ENCODE measurements at regions not wholly inside any gene's neighbourhood (a gene's known extent, or its start where the extent isn't known, plus 50 kb on each side); places are given as distances from the start of the nearest gene placed in this dataset.

DNA sequence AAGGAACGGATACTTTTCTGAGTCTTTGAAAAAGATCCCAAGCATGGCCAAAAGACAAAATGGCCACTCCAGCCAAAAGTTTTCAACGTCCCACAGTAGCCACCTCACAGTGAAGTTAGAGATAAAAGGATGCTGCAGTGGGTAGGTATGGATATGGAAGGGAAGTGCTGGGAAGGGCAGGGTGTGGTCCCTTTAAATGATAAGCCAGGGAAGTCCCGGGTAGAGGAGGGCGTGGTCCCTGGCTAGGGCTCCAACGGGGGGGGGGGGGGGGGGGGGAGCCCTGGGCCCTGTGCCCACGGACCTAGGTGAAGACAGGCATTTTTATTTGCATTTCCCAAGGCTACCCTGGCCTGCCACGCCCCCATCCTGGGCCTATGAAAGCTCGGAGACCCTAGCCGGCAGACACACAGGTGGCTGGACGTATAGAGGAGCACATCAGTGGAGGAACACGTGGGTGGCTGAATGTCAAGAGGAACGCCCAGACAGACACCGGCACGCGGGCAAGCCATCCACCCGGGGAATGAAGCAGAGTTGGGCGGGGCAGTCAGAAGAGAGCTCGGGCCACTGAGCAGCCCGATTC is 306.7 kb downstream of the NFIB start:
- CTCF ChIA-PET: no interaction called here
- no peak for DNase-seq (ENCODE audit: low read depth, low spot score)
- POLR2A ChIA-PET: no interaction called here

DNA sequence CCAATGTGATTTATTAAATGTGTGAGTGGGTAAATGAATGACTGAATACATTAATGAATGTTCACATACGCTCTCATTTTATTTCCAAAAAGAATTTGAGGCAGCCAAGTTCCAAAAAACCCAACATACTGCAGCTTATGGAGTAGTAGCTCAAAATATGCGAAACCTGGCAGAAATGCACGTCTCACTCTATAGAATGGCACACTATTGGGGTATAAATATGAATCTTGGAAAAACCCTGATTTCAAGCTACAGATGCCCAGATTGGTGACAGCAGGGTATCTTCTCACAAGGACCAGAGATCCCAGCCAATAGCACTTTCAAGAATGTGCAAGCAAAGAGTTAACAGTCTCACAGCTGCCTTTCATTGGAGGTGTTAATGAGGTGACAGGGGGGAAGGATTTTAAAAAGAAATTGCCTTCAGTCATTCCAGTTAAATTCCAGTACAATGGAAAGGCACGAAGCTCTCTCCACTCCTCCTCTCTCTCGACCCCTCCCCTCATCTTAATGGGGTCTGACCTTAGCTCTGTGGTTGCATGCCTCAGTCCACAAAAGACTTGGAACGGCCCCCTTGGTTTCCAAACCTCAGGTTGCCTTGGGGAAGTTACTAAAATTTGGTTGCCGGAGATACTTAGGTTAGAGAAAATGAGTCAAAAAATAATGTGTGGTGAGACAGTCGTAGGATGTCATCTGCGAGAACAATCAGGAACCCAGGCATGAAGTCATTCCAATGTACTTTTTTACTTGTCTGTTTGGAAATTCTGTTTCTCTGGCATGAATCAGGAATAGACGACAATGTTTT is 307.4 kb downstream of the NFIB start:
- no peak for DNase-seq (ENCODE audit: low read depth, low spot score)
- H3K4me3 ChIP-seq (ENCODE audit: low read depth, low read length): no peak overlapping the region
- TF ChIP-seq CTCF (IDR thresholded peaks at IDR 0.05; ENCODE audit: insufficient read depth, low read length, missing control alignments): no peak
- ChIA-PET CTCF (interaction anchor here (0.9 kb wide), 1 partner anchor 181 kb away, joined by 3 read pairs; no protein-coding TSS in a partner anchor), POLR2A (no interaction called here)

More for the DNA sequence above, 306.7 kb downstream of the NFIB start:
- no peak overlapping the region for H3K4me3 ChIP-seq (ENCODE audit: low read depth, low read length)
- no peak for TF ChIP-seq CTCF (IDR thresholded peaks at IDR 0.05; ENCODE audit: insufficient read depth, low read length, missing control alignments)

GRCh38 chr9:14004110-14004509 is 309.8 kb downstream of the NFIB start:
- ChIA-PET POLR2A (interaction anchor here (0.6 kb wide), 1 partner anchor 12 kb away, joined by 6 read pairs; no protein-coding TSS in a partner anchor), CTCF (no interaction called here)
- no peak for DNase-seq (ENCODE audit: low read depth, low spot score)
- no peak overlapping the region for H3K4me3 ChIP-seq (ENCODE audit: low read depth, low read length)
- no peak for TF ChIP-seq CTCF (IDR thresholded peaks at IDR 0.05; ENCODE audit: insufficient read depth, low read length, missing control alignments)

- no peak for DNase-seq (ENCODE audit: low read depth, low spot score)
- no peak for TF ChIP-seq CTCF (IDR thresholded peaks at IDR 0.05; ENCODE audit: insufficient read depth, low read length, missing control alignments)
- CTCF ChIA-PET: no interaction called here
- POLR2A ChIA-PET: no interaction called here
- no peak overlapping the region for H3K4me3 ChIP-seq (ENCODE audit: low read depth, low read length)
Observed at GRCh38 chr9:13994240-13994639, 319.7 kb downstream of the NFIB start.

- no peak for TF ChIP-seq CTCF (IDR thresholded peaks at IDR 0.05; ENCODE audit: insufficient read depth, low read length, missing control alignments)
Observed at GRCh38 chr9:13993632-13994185, 320.2 kb downstream of the NFIB start.

More at GRCh38 chr9:13993632-13994185, 320.2 kb downstream of the NFIB start:
- DNase-seq (ENCODE audit: low read depth, low spot score): no peak
- H3K4me3 ChIP-seq (ENCODE audit: low read depth, low read length): no peak overlapping the region
- POLR2A ChIA-PET: no interaction called here
- CTCF ChIA-PET: no interaction called here

Data from AG04449 (cell line).